Spinal cord (tissue), 9 donors: ENCODE measurements at regions not wholly inside any gene's neighbourhood (a gene's known extent, or its start where the extent isn't known, plus 50 kb on each side); places are given as distances from the start of the nearest gene placed in this dataset.
"Not testable (repeated sequence)": the region's sequence is repeated elsewhere in the genome, so short reads cannot be mapped to it uniquely, and the experiment has no call there.

ENCODE experiments used
- DNase-seq, 6 donors: peaks; one replicate each; pipeline versions ENCODE4 v3.0.0 to v3.0.0-alpha.2; 2013 to 2015; ENCODE audit warnings: low spot score in 6 of 6, low read depth in 4 of 6
- H3K27ac ChIP-seq: one replicate; pipeline ENCODE4 v1.5.1; 2013; ENCODE audit warnings: low read depth, low read length, control low read depth
- H3K27me3 ChIP-seq: one replicate; pipeline ENCODE4 v1.6.1; 2013; ENCODE audit warnings: low read length; ENCODE audit not compliant: control insufficient read depth, insufficient read depth
- H3K36me3 ChIP-seq: one replicate; pipeline ENCODE4 v1.6.1; 2013; ENCODE audit warnings: low read length; ENCODE audit not compliant: control insufficient read depth, insufficient read depth
- H3K4me1 ChIP-seq: one replicate; pipeline ENCODE4 v1.6.1; 2013; ENCODE audit warnings: low read length; ENCODE audit not compliant: control insufficient read depth, insufficient read depth
- H3K4me3 ChIP-seq: one replicate; pipeline ENCODE4 v1.5.1; 2013; ENCODE audit warnings: low read depth, low read length, control low read depth
- H3K9me3 ChIP-seq: one replicate; pipeline ENCODE4 v1.6.1; 2013; ENCODE audit warnings: low read length; ENCODE audit not compliant: control insufficient read depth, insufficient read depth
- WGBS: methylation state at CpG from one replicate; pipeline ENCODE4 v1.1.5; 2013; ENCODE audit warnings: missing lambda C conversion rate; ENCODE audit not compliant: insufficient coverage; 5-methylcytosine and 5-hydroxymethylcytosine counted together
- donor health status: healthy.

DNA sequence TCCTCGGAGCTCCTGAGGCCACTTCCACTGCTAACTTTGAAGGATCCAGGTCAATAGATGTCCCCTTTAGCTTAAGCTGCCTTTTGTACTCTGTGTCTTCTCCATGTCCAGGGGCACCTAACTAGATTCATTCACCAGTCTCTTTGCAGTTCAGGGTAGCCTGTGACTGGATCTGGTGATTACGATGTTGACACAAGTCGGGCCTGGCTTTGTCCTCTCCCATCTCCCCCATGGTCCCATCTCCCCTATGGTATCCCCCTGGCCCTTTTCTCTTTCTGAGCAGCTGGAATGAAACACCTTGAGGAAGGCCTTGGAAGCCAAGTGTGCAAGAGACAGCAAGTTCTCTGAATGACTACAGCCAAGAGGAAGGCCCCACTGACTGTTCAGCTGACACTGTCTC is 417.9 kb upstream of the SMIM21 start:
- H3K4me1 ChIP-seq: no peaks in the 10 kb centered on the region
- no peak overlapping the region for H3K27ac ChIP-seq
- DNase-seq: no peak
- no peaks in the 10 kb centered on the region for H3K9me3 ChIP-seq
- no peaks in the 10 kb centered on the region for H3K27me3 ChIP-seq
- 96% methylated on average over 3 of the region's 3 CpGs for WGBS
- H3K4me3 ChIP-seq: no peak overlapping the region
- H3K36me3 ChIP-seq: no peaks in the 10 kb centered on the region

DNA sequence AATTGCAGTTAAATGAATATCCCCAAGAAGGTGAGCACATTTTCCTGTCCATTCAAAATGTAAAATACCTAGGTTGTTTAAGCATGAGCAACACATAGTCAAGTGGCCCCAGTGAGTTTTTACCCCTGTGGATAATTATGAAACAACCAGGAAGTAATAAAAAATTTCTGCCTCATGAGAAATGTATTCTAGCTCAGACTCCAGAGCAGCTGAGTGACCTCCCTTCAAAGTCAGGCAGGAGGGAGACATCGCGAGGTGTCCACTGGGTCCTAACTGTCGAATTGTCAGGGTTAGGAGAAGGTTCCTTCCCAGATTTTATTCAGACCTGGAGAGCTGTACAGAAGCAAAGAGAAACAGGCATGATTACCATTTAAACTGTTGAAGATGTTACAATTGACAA is 416.6 kb upstream of the SMIM21 start:
- no peaks in the 10 kb centered on the region for H3K9me3 ChIP-seq
- WGBS: no CpG with 5 or more reads among the region's 3 CpGs
- no peaks in the 10 kb centered on the region for H3K36me3 ChIP-seq
- no peak overlapping the region for H3K27ac ChIP-seq
- H3K4me1 ChIP-seq: no peaks in the 10 kb centered on the region
- no peak for DNase-seq
- H3K27me3 ChIP-seq: no peaks in the 10 kb centered on the region
- no peak overlapping the region for H3K4me3 ChIP-seq

DNA sequence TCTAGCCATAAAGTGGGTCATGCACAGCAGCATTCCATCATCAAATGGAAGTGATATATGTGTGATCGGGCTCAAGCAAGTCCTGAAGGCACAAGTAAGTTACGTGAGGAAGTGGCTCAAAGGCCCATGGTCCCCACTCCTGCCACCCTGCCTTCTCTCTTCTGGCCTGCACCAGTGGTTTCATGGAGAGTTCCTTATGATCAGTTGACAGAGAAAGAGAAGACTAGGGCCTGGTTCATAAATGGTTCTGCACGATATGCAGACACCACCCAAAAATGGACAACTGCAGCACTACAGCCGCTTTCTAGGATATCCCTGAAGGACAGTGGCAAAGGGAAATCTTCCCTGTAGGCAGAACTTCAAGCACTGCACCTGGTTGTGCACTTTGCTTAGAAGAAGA is 412.6 kb upstream of the SMIM21 start:
- Histone ChIP-seq H3K9me3 (no peaks in the 10 kb centered on the region), H3K27ac (no peak overlapping the region), H3K4me1 (no peaks in the 10 kb centered on the region), H3K36me3 (no peaks in the 10 kb centered on the region), H3K27me3 (no peaks in the 10 kb centered on the region), H3K4me3 (no peak overlapping the region)
- DNase-seq: no peak
- WGBS: no CpG with 5 or more reads among the region's 4 CpGs

DNA sequence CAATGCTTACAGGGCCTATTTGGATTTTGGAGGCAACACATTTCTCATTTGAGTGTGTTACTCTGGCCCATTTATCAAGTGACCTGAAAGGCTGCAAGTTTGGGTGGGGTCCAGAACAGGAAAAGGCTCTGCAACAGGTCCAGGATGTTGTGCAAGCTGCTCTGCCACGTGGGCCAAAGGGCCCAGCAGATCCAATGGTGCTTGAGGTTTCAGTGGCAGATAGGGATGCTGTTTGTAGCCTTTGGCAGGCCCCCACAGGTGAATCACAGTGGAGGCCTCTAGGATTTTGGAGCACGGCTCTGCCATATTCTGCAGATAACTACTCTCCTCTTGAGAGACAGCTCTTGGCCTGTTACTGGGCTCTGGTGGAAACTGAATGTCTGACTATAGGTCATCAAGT is 412.2 kb upstream of the SMIM21 start:
- H3K27ac ChIP-seq, H3K9me3 ChIP-seq, H3K27me3 ChIP-seq, H3K4me1 ChIP-seq, DNase-seq, H3K36me3 ChIP-seq, H3K4me3 ChIP-seq: not testable (repeated sequence)
- WGBS: 89% methylated on average over 1 of the region's 2 CpGs

DNA sequence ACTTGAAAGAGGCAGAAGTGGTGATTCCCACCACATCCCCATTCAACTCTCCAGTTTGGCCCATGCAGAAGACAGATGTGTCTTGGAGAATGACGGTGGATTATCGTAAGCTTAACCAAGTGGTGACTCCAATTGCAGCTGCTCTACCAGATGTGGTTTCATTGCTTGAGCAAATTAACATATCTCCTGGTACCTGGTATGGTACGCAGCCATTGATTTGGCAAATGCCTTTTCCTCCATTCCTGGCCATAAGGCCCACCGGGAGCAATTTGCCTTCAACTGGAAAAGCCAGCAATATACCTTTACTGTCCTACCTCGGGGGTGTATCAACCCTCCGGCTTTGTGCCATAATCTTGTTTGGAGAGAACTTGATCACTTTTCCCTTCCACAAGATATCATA is 411.5 kb upstream of the SMIM21 start:
- Histone ChIP-seq H3K4me1 (no peaks in the 10 kb centered on the region), H3K9me3 (no peaks in the 10 kb centered on the region), H3K27ac (no peak overlapping the region), H3K27me3 (no peaks in the 10 kb centered on the region), H3K36me3 (no peaks in the 10 kb centered on the region), H3K4me3 (no peak overlapping the region)
- WGBS: 100% methylated on average over 4 of the region's 6 CpGs
- DNase-seq: no peak

GRCh38 chr18:75837316-75837715 is 409.8 kb upstream of the SMIM21 start:
- Histone ChIP-seq H3K4me3 (no peak overlapping the region), H3K9me3 (no peaks in the 10 kb centered on the region), H3K27me3 (no peaks in the 10 kb centered on the region), H3K4me1 (no peaks in the 10 kb centered on the region), H3K36me3 (no peaks in the 10 kb centered on the region), H3K27ac (no peak overlapping the region)
- 88% methylated on average over 1 of the region's 2 CpGs for WGBS
- no peak for DNase-seq

- Histone ChIP-seq H3K36me3 (no peaks in the 10 kb centered on the region), H3K27ac (no peak overlapping the region), H3K9me3 (no peaks in the 10 kb centered on the region), H3K4me1 (no peaks in the 10 kb centered on the region), H3K4me3 (no peak overlapping the region), H3K27me3 (no peaks in the 10 kb centered on the region)
- DNase-seq: no peak
- 60% methylated on average over 1 of the region's 2 CpGs for WGBS
These were observed 409.0 kb upstream of the SMIM21 start for GRCh38 chr18:75836516-75836915.

GRCh38 chr18:75831960-75832359 is 404.5 kb upstream of the SMIM21 start:
- Histone ChIP-seq H3K9me3 (no peaks in the 10 kb centered on the region), H3K27me3 (no peaks in the 10 kb centered on the region), H3K4me3 (no peak overlapping the region), H3K36me3 (no peaks in the 10 kb centered on the region), H3K4me1 (no peaks in the 10 kb centered on the region), H3K27ac (no peak overlapping the region)
- DNase-seq: no peak
- WGBS: 100% methylated on average over 1 of the region's 4 CpGs

DNA sequence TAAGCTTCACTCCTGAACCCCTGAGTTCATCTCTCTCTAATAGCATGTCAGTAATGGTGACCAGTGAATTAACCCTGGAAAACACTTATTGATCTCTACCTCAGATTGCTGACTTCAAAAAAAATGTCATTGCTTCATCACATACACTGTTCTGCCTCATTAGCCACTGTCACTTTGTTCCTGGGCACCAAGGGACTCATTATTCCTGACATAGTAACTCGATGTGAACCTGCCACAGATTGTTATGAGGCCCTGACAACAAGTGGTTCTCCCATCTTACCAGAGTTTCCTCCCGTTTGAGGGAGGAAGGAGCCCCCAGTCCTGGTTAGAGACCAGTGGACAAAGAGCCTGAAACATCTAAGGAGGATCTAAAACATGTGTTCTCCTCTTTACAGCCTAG is 403.3 kb upstream of the SMIM21 start:
- WGBS: no CpG with 5 or more reads among the region's 2 CpGs
- no peaks in the 10 kb centered on the region for H3K36me3 ChIP-seq
- no peak overlapping the region for H3K27ac ChIP-seq
- no peaks in the 10 kb centered on the region for H3K27me3 ChIP-seq
- DNase-seq: no peak
- no peaks in the 10 kb centered on the region for H3K4me1 ChIP-seq
- no peak overlapping the region for H3K4me3 ChIP-seq
- no peaks in the 10 kb centered on the region for H3K9me3 ChIP-seq

DNA sequence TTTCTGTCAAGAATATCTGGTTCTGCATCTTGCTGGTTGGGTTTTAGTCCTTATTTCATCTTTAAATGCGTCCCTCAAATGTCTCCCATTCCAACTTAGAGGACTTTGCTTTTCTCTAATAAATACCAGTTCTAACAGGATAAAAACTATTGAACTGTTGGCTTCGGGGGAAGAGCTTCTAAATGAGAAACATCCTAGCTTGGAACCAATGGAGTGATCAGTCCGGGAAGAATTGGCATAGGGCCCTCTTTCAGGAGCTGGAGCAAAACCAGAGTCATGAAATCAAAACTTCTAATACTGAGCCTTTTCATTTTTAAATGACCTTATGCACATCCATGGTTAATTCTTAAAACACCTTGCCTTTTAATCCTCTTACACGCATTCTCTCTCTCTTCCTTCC is 401.6 kb upstream of the SMIM21 start:
- DNase-seq: peak in 1 of 6 donors; percentile 47
- 20% methylated on average over 1 of the region's 4 CpGs for WGBS
- no peaks in the 10 kb centered on the region for H3K9me3 ChIP-seq

More for the DNA sequence above, 401.6 kb upstream of the SMIM21 start:
- no peaks in the 10 kb centered on the region for H3K4me1 ChIP-seq
- H3K27me3 ChIP-seq: no peaks in the 10 kb centered on the region
- H3K4me3 ChIP-seq: no peak overlapping the region
- H3K36me3 ChIP-seq: no peaks in the 10 kb centered on the region
- H3K27ac ChIP-seq: no peak overlapping the region
